ENCODE measurements at regions not wholly inside any gene's neighbourhood (a gene's known extent, or its start where the extent isn't known, plus 50 kb on each side); places are given as distances from the start of the nearest gene placed in this dataset.

GRCh38 chrX:55867181-55867651 is 149.7 kb downstream of the RRAGB start:
- no peaks in the 10 kb centered on the region for H3K36me3 ChIP-seq (ENCODE audit: control insufficient read depth in 2 of 2, extremely low read depth in 1 of 2, insufficient read depth in 2 of 2, low read length in 2 of 2)
- H3K27ac ChIP-seq (ENCODE audit: insufficient read depth, low read depth, low read length): no peak overlapping the region
- ChIA-PET POLR2A (no interaction called here), CTCF (no interaction called here)
- DNase-seq (ENCODE audit: low read depth, low spot score): no peak
- H3K4me3 ChIP-seq (replicated peaks in 1 of 3; ENCODE audit: insufficient read depth in 1 of 3, low read depth in 1 of 3, low read length in 3 of 3): no peak overlapping the region
- no peaks in the 10 kb centered on the region for H3K9me3 ChIP-seq (replicated peaks; ENCODE audit: control insufficient read depth, insufficient read depth, low read length)
- H3K79me2 ChIP-seq (ENCODE audit: control insufficient read depth, insufficient read depth, low read length): no peaks in the 10 kb centered on the region
- H3K9ac ChIP-seq (replicated peaks; ENCODE audit: extremely low read depth, insufficient read depth, low read length): no peak overlapping the region
- no peak overlapping the region for H3K4me2 ChIP-seq (ENCODE audit: insufficient read depth, low read length)
- no peaks in the 10 kb centered on the region for H4K20me1 ChIP-seq (replicated peaks; ENCODE audit: control insufficient read depth, extremely low read depth, insufficient read depth, low read length)
- no peaks in the 10 kb centered on the region for H3K9me1 ChIP-seq (replicated peaks; ENCODE audit: control insufficient read depth, extremely low read depth, insufficient read depth, low read length)
- TF ChIP-seq EZH2 (IDR thresholded peaks at IDR 0.05; ENCODE audit: borderline replicate concordance, low read depth, low read length, severe bottlenecking): no peak
- no peak for TF ChIP-seq GATA2 (IDR thresholded peaks at IDR 0.05; ENCODE audit: insufficient read depth, insufficient read length, low read depth, low read length)
- TF ChIP-seq JUN (IDR thresholded peaks at IDR 0.05; ENCODE audit: borderline replicate concordance, insufficient read depth, insufficient read length, low read depth): no peak
- TF ChIP-seq FOS (IDR thresholded peaks at IDR 0.05; ENCODE audit: borderline replicate concordance, insufficient read depth, low read length): no peak
- no peak for TF ChIP-seq MAX (IDR thresholded peaks at IDR 0.05; ENCODE audit: insufficient read depth, insufficient read length)
- TF ChIP-seq POLR2AphosphoS5 (IDR thresholded peaks at IDR 0.05; ENCODE audit: insufficient read depth, low read depth, low read length): no peak
- TF ChIP-seq POLR2A (IDR thresholded peaks at IDR 0.05; ENCODE audit: low read depth, low read length): no peak
- TF ChIP-seq CTCF (IDR thresholded peaks at IDR 0.05; ENCODE audit: extremely low read depth in 1 of 2, insufficient read depth in 1 of 2, low read depth in 1 of 2, low read length in 2 of 2): no peak
- TF ChIP-seq MYC (IDR thresholded peaks at IDR 0.05; ENCODE audit: low read depth, low read length): no peak
- H3K4me1 ChIP-seq (ENCODE audit: control insufficient read depth, extremely low read depth, insufficient read depth, low read length): no peaks in the 10 kb centered on the region
- H2AFZ ChIP-seq (ENCODE audit: low read depth, low read length): no peak overlapping the region
- intact Hi-C loops (cut with micrococcal nuclease): no loop called here
- dilution Hi-C loops (cut with MboI; ENCODE audit: extremely low pct_ligation_motif_present, low sequenced_read_pairs): no loop called here
- no peak for FAIRE-seq
- H3K27me3 ChIP-seq (ENCODE audit: control insufficient read depth in 2 of 2, insufficient read depth in 2 of 2, low read length in 2 of 2): no peaks in the 10 kb centered on the region
- BruUV-seq (replicated peaks): no TSS peak
